Tibial nerve (tissue), 3 donors: ENCODE measurements at regions not wholly inside any gene's neighbourhood (a gene's known extent, or its start where the extent isn't known, plus 50 kb on each side); places are given as distances from the start of the nearest gene placed in this dataset.

Source experiments
- POLR2A ChIP-seq, 2 donors: fragments of 450-650 bp; IDR thresholded peaks; one replicate each; pipeline ENCODE4 v1.6.1; 2017; ENCODE audit warnings: antibody characterized with exemption in 2 of 2, mild to moderate bottlenecking in 2 of 2, moderate library complexity in 2 of 2
- TF ChIP-seq, protein P1 (sequence below), 5 experiments: fragments of 200-600 bp in 3 of 5; fragments of 450-650 bp in 2 of 5; sonication (generic) in 3 of 5; IDR thresholded peaks; one replicate each; pipeline ENCODE4 v1.5.1; 2016 to 2019; ENCODE audit warnings: antibody characterized with exemption in 5 of 5, mild to moderate bottlenecking in 3 of 5, moderate library complexity in 2 of 5

DNA sequence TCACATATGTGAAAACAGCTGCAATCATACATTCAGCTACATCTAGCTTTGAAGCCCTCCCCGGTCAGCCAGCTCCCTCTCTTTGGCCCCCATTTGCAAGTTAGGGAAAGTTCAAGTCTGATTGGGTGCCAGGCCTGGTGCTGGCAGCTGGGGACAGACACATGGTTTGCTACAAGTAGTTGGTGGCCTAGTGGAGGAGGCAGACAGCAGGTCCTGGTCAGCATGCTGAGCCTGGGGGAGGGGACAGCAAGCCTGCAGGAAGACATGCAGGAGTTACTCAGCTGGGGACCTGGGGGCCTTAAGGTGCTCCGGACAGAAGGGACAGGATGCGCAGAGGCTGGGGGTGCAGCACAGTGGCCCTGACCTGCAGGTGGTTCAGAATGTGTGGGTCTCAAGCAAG is 956.9 kb upstream of the ZNF722 start:
- TF ChIP-seq, protein P1, sequence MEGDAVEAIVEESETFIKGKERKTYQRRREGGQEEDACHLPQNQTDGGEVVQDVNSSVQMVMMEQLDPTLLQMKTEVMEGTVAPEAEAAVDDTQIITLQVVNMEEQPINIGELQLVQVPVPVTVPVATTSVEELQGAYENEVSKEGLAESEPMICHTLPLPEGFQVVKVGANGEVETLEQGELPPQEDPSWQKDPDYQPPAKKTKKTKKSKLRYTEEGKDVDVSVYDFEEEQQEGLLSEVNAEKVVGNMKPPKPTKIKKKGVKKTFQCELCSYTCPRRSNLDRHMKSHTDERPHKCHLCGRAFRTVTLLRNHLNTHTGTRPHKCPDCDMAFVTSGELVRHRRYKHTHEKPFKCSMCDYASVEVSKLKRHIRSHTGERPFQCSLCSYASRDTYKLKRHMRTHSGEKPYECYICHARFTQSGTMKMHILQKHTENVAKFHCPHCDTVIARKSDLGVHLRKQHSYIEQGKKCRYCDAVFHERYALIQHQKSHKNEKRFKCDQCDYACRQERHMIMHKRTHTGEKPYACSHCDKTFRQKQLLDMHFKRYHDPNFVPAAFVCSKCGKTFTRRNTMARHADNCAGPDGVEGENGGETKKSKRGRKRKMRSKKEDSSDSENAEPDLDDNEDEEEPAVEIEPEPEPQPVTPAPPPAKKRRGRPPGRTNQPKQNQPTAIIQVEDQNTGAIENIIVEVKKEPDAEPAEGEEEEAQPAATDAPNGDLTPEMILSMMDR (IDR thresholded peaks at IDR 0.05): no peak
- TF ChIP-seq POLR2A (IDR thresholded peaks at IDR 0.05): no peak
